CD4-positive, alpha-beta T cell (primary cell): ENCODE measurements at regions not wholly inside any gene's neighbourhood (a gene's known extent, or its start where the extent isn't known, plus 50 kb on each side); places are given as distances from the start of the nearest gene placed in this dataset.

Experiments used
- ATAC-seq: fragments of 200-7000 bp; cut with Tn5 transposase; one replicate; pipeline ENCODE4 v1.10.0; 2022; ENCODE audit warnings: mild to moderate bottlenecking; ENCODE audit not compliant: poor library complexity
- CTCF ChIA-PET: fragments of 350-600 bp; sonication (Branson Sonifier 250); formaldehyde crosslinking; loops from one replicate; lab custom pipeline; 2021; ENCODE audit warnings: antibody characterized with exemption, inconsistent platforms; lab: Charles Lee
- POLR2A ChIA-PET: fragments of 350-600 bp; sonication (Branson Sonifier 250); formaldehyde crosslinking; loops from one replicate; lab custom pipeline; 2021; ENCODE audit warnings: antibody characterized with exemption, inconsistent platforms; lab: Charles Lee
- DNase-seq, 14 experiments: peaks; one replicate each; pipeline ENCODE4 v3.0.0-alpha.2; 2013 to 2020; ENCODE audit warnings: mixed read lengths in 2 of 14
- H3K27ac ChIP-seq, 2 donors: one replicate each; pipeline versions ENCODE4 v1.5.1 to v1.7.0; 2013; ENCODE audit warnings: low read length in 2 of 2, low read depth in 1 of 2, mild to moderate bottlenecking in 1 of 2
- H3K27me3 ChIP-seq, 2 experiments: 1 replicate in 1 of 2; 2 replicates in 1 of 2; pipeline versions ENCODE4 v1.6.1 to v1.7.0; 2013; ENCODE audit warnings: low read length in 2 of 2, control low read depth in 1 of 2, mild to moderate bottlenecking in 1 of 2, moderate library complexity in 1 of 2; ENCODE audit not compliant: insufficient read depth in 2 of 2, control insufficient read depth in 1 of 2
- H3K36me3 ChIP-seq: one replicate; pipeline ENCODE4 v1.6.1; 2013; ENCODE audit warnings: low read length, control low read depth; ENCODE audit not compliant: insufficient read depth
- H3K4me1 ChIP-seq: one replicate; pipeline ENCODE4 v1.6.1; 2013; ENCODE audit warnings: low read length, control low read depth; ENCODE audit not compliant: insufficient read depth
- H3K4me3 ChIP-seq: one replicate; pipeline ENCODE4 v1.5.1; 2013; ENCODE audit warnings: mild to moderate bottlenecking, low read length, moderate library complexity
- H3K9me3 ChIP-seq, 2 experiments: 1 replicate in 1 of 2; 2 replicates in 1 of 2; pipeline versions ENCODE4 v1.6.1 to v1.7.0; 2013; ENCODE audit warnings: low read length in 2 of 2, mild to moderate bottlenecking in 2 of 2, control low read depth in 1 of 2, moderate library complexity in 1 of 2; ENCODE audit not compliant: control insufficient read depth in 1 of 2, insufficient read depth in 1 of 2
- H3K27ac Mint-ChIP-seq: one replicate; pipeline ENCODE4 v1.8.0; 2020; ENCODE audit warnings: mixed read lengths
- H3K27me3 Mint-ChIP-seq: one replicate; pipeline ENCODE4 v1.8.0; 2021; ENCODE audit warnings: mixed read lengths
- H3K36me3 Mint-ChIP-seq: one replicate; pipeline ENCODE4 v1.8.0; 2021; ENCODE audit warnings: low read depth, mixed read lengths
- H3K4me1 Mint-ChIP-seq: one replicate; pipeline ENCODE4 v1.8.0; 2021; ENCODE audit warnings: low read depth, mixed read lengths
- H3K4me3 Mint-ChIP-seq: one replicate; pipeline ENCODE4 v1.8.0; 2020; ENCODE audit warnings: mild to moderate bottlenecking, mixed read lengths
- H3K9me3 Mint-ChIP-seq: one replicate; pipeline ENCODE4 v1.8.0; 2020; ENCODE audit warnings: mixed read lengths
- CTCF ChIP-seq: fragments of 200-600 bp; IDR thresholded peaks from one replicate; pipeline ENCODE4 v1.8.0; 2022; ENCODE audit warnings: antibody characterized with exemption, mild to moderate bottlenecking
- intact Hi-C, 2 experiments: fragments of 100-400 bp; cut with DNase I in 1 of 2; cut with micrococcal nuclease in 1 of 2; formaldehyde crosslinking; loops; one replicate each; pipeline versions ENCODE4 v1.15.1 to v1.9.0; 2023 to 2025; cut with DNase I, micrococcal nuclease

GRCh38 chr22:49649166-49650068, 178.3 kb downstream of the BRD1 start:
- intact Hi-C loops = no loop called here
- no peak for DNase-seq
- H3K9me3 Mint-ChIP-seq = no peaks in the 10 kb centered on the region
- no peak overlapping the region for H3K27ac Mint-ChIP-seq
- no peak overlapping the region for H3K4me3 Mint-ChIP-seq
- no peaks in the 10 kb centered on the region for H3K27me3 ChIP-seq
- H3K36me3 ChIP-seq = peaks cover 7% of the 10 kb centered on the region
- peaks cover 0 to 3% of the 10 kb centered on the region in 2 experiments for H3K9me3 ChIP-seq
- ChIA-PET POLR2A (interaction anchor here (1.2 kb wide), 1 partner anchor 8 kb away, joined by 3 read pairs; no protein-coding TSS in a partner anchor), CTCF (no interaction called here)
- peaks cover 6% of the 10 kb centered on the region for H3K36me3 Mint-ChIP-seq
- no peak for TF ChIP-seq CTCF
- H3K4me1 ChIP-seq = peaks cover 5% of the 10 kb centered on the region
- ATAC-seq = no peak
- no peak overlapping the region for H3K27ac ChIP-seq
- H3K27me3 Mint-ChIP-seq = no peaks in the 10 kb centered on the region
- peaks cover 12% of the 10 kb centered on the region for H3K4me1 Mint-ChIP-seq
- H3K4me3 ChIP-seq = no peak overlapping the region

DNA sequence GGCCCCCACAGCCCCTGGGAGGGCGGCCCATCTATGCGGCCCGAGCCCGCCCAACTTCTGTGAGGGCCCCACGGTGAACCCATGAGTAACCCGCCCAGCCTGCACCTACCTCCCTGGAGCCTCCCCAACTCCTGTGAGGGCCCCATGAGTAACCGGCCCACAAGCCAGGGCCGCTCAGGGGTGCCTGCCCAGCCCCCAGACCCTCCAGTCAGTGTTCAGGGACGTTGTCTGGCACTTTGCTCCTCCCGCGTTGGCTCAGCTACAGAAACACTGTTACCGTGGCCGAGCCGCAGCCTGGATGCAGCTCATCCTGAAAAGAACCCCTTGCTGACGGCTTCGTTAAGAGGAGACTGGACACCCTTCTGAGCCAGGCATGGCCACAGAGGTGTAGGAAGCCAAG, 179.6 kb downstream of the BRD1 start:
- Mint-ChIP-seq H3K27ac (no peak overlapping the region), H3K36me3 (peaks cover 6% of the 10 kb centered on the region), H3K27me3 (no peaks in the 10 kb centered on the region), H3K9me3 (no peaks in the 10 kb centered on the region), H3K4me3 (no peak overlapping the region), H3K4me1 (peaks cover 12% of the 10 kb centered on the region)
- ChIA-PET POLR2A (interaction anchor here (1.2 kb wide), 1 partner anchor 9 kb away, joined by 3 read pairs; no protein-coding TSS in a partner anchor), CTCF (no interaction called here)
- Histone ChIP-seq H3K4me3 (no peak overlapping the region), H3K9me3 (peaks cover 0 to 3% of the 10 kb centered on the region in 2 experiments), H3K4me1 (no peaks in the 10 kb centered on the region), H3K27me3 (no peaks in the 10 kb centered on the region), H3K27ac (no peak overlapping the region), H3K36me3 (peaks cover 7% of the 10 kb centered on the region)
- ATAC-seq (no peak), DNase-seq (no peak)
- intact Hi-C loops = no loop called here
- TF ChIP-seq CTCF = no peak

DNA sequence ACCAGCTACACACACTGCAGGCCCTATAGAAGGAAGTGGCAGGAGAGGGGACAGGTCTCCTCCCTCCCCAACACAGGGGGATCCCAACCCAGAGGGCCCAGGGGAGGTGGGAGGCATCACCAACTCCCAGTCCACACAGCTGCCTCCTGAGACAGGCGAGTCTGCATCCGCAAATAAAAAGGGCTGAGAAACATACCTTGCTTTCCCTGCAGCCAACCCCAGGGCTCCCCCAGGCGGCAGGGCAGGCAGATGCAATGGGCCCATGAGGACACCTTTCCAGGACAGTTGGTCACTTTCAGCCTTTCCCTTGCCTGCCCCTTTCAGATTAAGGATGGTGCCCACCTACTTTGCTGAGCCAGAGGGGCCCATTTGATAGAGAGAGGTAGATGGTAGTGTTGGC, 180.0 kb downstream of the BRD1 start:
- ATAC-seq = no peak
- Histone ChIP-seq H3K27me3 (no peaks in the 10 kb centered on the region), H3K36me3 (peaks cover 7% of the 10 kb centered on the region), H3K4me3 (no peak overlapping the region), H3K9me3 (peaks cover 0 to 3% of the 10 kb centered on the region in 2 experiments), H3K4me1 (no peaks in the 10 kb centered on the region), H3K27ac (no peak overlapping the region)
- TF ChIP-seq CTCF = no peak
- peaks cover 6% of the 10 kb centered on the region for H3K36me3 Mint-ChIP-seq
- H3K9me3 Mint-ChIP-seq = no peaks in the 10 kb centered on the region
- H3K27me3 Mint-ChIP-seq = no peaks in the 10 kb centered on the region
- intact Hi-C loops = no loop called here
- CTCF ChIA-PET = no interaction called here
- H3K4me3 Mint-ChIP-seq = no peak overlapping the region
- DNase-seq = no peak
- H3K27ac Mint-ChIP-seq = no peak overlapping the region
- POLR2A ChIA-PET = no interaction called here
- H3K4me1 Mint-ChIP-seq = peaks cover 12% of the 10 kb centered on the region
